Epithelial cell of proximal tubule (primary cell): ENCODE measurements at regions not wholly inside any gene's neighbourhood (a gene's known extent, or its start where the extent isn't known, plus 50 kb on each side); places are given as distances from the start of the nearest gene placed in this dataset.

Experiments used
- DNase-seq: peaks from one replicate; pipeline ENCODE4 v3.0.0-alpha.2; 2011; ENCODE audit warnings: low read depth
- H3K4me3 ChIP-seq: 2 replicates; pipeline ENCODE4 v1.5.1; 2011; ENCODE audit warnings: low read depth, mild to moderate bottlenecking, low read length
- CTCF ChIP-seq: conservative IDR thresholded peaks from 2 replicates; pipeline ENCODE4 v1.5.1; 2012; ENCODE audit warnings: low read depth, mild to moderate bottlenecking, low read length

- H3K4me3 ChIP-seq: no peak overlapping the region
- no peak for TF ChIP-seq CTCF
These were observed 233.3 kb upstream of the MGAT5 start for GRCh38 chr2:134020608-134021007.

GRCh38 chr2:134021830-134022524 is 231.9 kb upstream of the MGAT5 start:
- TF ChIP-seq CTCF: no peak
- no peak for DNase-seq
- no peak overlapping the region for H3K4me3 ChIP-seq

More at GRCh38 chr2:134020608-134021007, 233.3 kb upstream of the MGAT5 start:
- no peak for DNase-seq

- DNase-seq: no peak
- TF ChIP-seq CTCF: no peak
- H3K4me3 ChIP-seq: no peak overlapping the region
These were observed 230.0 kb upstream of the MGAT5 start for GRCh38 chr2:134023854-134024253.

GRCh38 chr2:134027980-134028379 is 225.9 kb upstream of the MGAT5 start:
- DNase-seq: no peak
- TF ChIP-seq CTCF: no peak
- H3K4me3 ChIP-seq: no peak overlapping the region

- H3K4me3 ChIP-seq: no peak overlapping the region
- DNase-seq: no peak
These were observed 224.5 kb upstream of the MGAT5 start for GRCh38 chr2:134029418-134029817.

GRCh38 chr2:134031539-134031938 is 222.3 kb upstream of the MGAT5 start:
- TF ChIP-seq CTCF: no peak
- H3K4me3 ChIP-seq: no peak overlapping the region
- no peak for DNase-seq

More at GRCh38 chr2:134029418-134029817, 224.5 kb upstream of the MGAT5 start:
- TF ChIP-seq CTCF: no peak
